Breast epithelium (tissue), 3 donors: ENCODE measurements at regions not wholly inside any gene's neighbourhood (a gene's known extent, or its start where the extent isn't known, plus 50 kb on each side); places are given as distances from the start of the nearest gene placed in this dataset.

Experiments
- CTCF ChIP-seq, 3 donors: fragments of 450-650 bp; IDR thresholded peaks; one replicate each; pipeline ENCODE4 v1.5.1; 2016 to 2017; ENCODE audit warnings: antibody characterized with exemption in 3 of 3, mild to moderate bottlenecking in 3 of 3, moderate library complexity in 3 of 3
- POLR2A ChIP-seq: fragments of 450-650 bp; IDR thresholded peaks from one replicate; pipeline ENCODE4 v1.6.1; 2016; ENCODE audit warnings: antibody characterized with exemption, mild to moderate bottlenecking, moderate library complexity

DNA sequence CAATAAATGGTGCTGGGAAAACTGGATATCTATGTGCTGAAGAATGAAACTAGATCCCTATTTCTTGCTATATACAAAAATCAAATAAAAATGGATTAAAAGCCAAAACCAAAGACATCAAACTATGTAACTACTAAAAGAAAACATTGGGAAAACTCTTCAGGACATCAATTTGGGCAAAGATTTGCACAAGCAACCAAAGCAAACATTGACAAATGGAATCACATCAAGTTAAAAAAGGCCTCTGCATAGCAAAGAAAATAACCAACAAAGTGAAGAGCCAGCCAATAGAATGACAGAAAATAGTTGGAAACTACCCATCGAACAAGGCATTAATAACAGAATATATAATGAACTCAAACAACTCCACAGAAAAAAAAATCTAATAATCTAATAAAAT, 1495.3 kb downstream of the SI start:
- TF ChIP-seq CTCF (IDR thresholded peaks at IDR 0.05) = no peak
- TF ChIP-seq POLR2A = no peak
